Skeletal muscle tissue (tissue), 4 donors: ENCODE measurements at regions not wholly inside any gene's neighbourhood (a gene's known extent, or its start where the extent isn't known, plus 50 kb on each side); places are given as distances from the start of the nearest gene placed in this dataset. TPM values are rescaled to one million over a fixed set of nuclear protein-coding genes. Genes with fewer than 3 reads are reported as not detected.

Experiments used
- H3K27ac ChIP-seq: one replicate; pipeline ENCODE4 v1.7.0; 2013; ENCODE audit warnings: mild to moderate bottlenecking, low read depth, low read length, inconsistent platforms
- H3K27me3 ChIP-seq, 3 donors: one replicate each; pipeline ENCODE4 v1.7.0; 2013; ENCODE audit warnings: low read length in 3 of 3; ENCODE audit not compliant: control insufficient read depth in 3 of 3, insufficient read depth in 3 of 3
- H3K36me3 ChIP-seq, 3 donors: one replicate each; pipeline ENCODE4 v1.7.0; 2013; ENCODE audit warnings: low read length in 3 of 3; ENCODE audit not compliant: control insufficient read depth in 3 of 3, insufficient read depth in 3 of 3
- H3K4me1 ChIP-seq, 3 donors: one replicate each; pipeline ENCODE4 v1.7.0; 2013; ENCODE audit warnings: low read length in 3 of 3, mild to moderate bottlenecking in 3 of 3; ENCODE audit not compliant: control insufficient read depth in 3 of 3, insufficient read depth in 3 of 3
- H3K4me3 ChIP-seq, 3 donors: one replicate each; pipeline ENCODE4 v1.7.0; 2013; ENCODE audit warnings: low read length in 3 of 3
- H3K9ac ChIP-seq, 3 donors: one replicate each; pipeline ENCODE4 v1.7.0; 2013; ENCODE audit warnings: low read length in 3 of 3, mild to moderate bottlenecking in 3 of 3, moderate library complexity in 2 of 3, low read depth in 1 of 3
- H3K9me3 ChIP-seq, 3 donors: one replicate each; pipeline ENCODE4 v1.7.0; 2013; ENCODE audit warnings: low read length in 3 of 3; ENCODE audit not compliant: control insufficient read depth in 3 of 3
- small RNA-seq: library from RNA; depleted of rRNA; stranded (forward); fragments of <200 nt; gene quantifications from one replicate; pipeline ENCODE3, GENCODE V24; 2014
- donor health status: Osteomylitis.

DNA sequence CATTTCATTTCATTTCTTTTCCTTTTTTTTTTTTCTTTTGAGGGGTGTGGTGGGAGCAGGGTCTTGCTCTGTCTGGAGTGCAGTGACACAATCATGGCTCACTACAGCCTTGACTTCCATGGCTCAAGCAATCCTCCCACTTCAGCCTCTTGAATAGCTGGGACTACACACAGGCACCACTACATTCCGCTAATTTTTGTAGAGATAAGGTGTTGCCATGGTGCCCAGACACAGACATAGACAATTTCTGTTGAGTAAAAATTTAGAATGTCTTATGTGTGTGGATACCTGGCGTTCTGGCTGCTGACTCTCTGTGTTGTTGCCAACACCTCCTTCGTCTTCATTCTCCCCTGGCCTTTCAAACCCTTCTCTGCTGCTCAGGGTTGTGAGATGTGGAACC is 54.0 kb upstream of the PRSS58 start:
- peaks cover 0 to 2% (median 0%) of the 10 kb centered on the region in 3 donors for H3K27me3 ChIP-seq
- no peak overlapping the region for H3K27ac ChIP-seq
- no peaks in the 10 kb centered on the region for H3K36me3 ChIP-seq
- H3K4me3 ChIP-seq = no peak overlapping the region
- no peak overlapping the region for H3K9ac ChIP-seq
- no peaks in the 10 kb centered on the region for H3K9me3 ChIP-seq
- H3K4me1 ChIP-seq = no peaks in the 10 kb centered on the region

DNA sequence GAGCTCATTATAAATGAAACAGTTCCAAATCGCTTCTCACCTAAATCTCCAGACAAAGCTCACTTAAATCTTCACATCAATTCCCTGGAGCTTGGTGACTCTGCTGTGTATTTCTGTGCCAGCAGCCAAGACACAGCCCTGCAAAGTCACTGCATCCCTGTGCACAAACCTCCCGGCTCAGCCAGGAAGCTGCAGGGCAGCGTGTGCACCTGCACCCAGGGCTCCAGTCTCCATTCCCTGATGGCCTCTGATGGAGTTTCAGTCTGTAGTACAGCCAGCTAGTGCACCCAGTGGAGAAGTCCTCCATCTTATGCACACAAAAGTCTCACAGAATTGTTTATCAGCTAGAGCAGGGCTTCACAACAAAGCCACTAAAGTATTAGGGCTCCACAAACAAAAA is 51.1 kb upstream of the PRSS58 start:
- H3K9me3 ChIP-seq = no peaks in the 10 kb centered on the region
- H3K4me3 ChIP-seq = no peak overlapping the region
- no peaks in the 10 kb centered on the region for H3K4me1 ChIP-seq
- no peaks in the 10 kb centered on the region for H3K36me3 ChIP-seq
- no peak overlapping the region for H3K9ac ChIP-seq
- H3K27me3 ChIP-seq = peaks cover 0 to 2% (median 0%) of the 10 kb centered on the region in 3 donors
- H3K27ac ChIP-seq = no peak overlapping the region

DNA sequence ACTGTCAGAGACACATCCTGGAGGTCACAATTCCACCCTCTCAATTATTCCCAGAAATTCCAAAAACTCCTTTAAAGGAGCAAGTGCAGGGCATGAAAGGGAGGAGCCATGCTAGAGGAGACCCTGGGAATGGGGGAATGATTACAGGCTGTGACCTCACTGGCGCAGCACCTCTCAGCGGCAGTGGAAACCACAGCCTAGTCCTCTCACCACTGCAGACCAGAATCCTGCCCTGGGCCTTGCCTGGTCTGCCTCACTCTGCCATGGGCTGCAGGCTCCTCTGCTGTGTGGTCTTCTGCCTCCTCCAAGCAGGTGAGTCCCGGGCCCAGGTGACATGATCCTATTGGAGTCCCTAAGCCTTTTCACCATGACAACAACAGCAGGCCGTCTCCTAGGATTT is 50.5 kb upstream of the PRSS58 start:
- no peaks in the 10 kb centered on the region for H3K9me3 ChIP-seq
- H3K36me3 ChIP-seq = no peaks in the 10 kb centered on the region
- no peak overlapping the region for H3K9ac ChIP-seq

More for the DNA sequence above, 50.5 kb upstream of the PRSS58 start:
- Histone ChIP-seq H3K27ac (no peak overlapping the region), H3K4me3 (no peak overlapping the region), H3K4me1 (no peaks in the 10 kb centered on the region), H3K27me3 (peaks cover 0 to 2% (median 0%) of the 10 kb centered on the region in 3 donors)

Small RNAs in the stretch of these regions (small RNA-seq; reads per million reads assigned to genes)
- gene TRBV5-2 (not detected), gene TRBV8-1 (not detected), gene TRBV8-2 (not detected)
